ENCODE measurements at regions not wholly inside any gene's neighbourhood (a gene's known extent, or its start where the extent isn't known, plus 50 kb on each side); places are given as distances from the start of the nearest gene placed in this dataset.

- TF ChIP-seq, protein P1, sequence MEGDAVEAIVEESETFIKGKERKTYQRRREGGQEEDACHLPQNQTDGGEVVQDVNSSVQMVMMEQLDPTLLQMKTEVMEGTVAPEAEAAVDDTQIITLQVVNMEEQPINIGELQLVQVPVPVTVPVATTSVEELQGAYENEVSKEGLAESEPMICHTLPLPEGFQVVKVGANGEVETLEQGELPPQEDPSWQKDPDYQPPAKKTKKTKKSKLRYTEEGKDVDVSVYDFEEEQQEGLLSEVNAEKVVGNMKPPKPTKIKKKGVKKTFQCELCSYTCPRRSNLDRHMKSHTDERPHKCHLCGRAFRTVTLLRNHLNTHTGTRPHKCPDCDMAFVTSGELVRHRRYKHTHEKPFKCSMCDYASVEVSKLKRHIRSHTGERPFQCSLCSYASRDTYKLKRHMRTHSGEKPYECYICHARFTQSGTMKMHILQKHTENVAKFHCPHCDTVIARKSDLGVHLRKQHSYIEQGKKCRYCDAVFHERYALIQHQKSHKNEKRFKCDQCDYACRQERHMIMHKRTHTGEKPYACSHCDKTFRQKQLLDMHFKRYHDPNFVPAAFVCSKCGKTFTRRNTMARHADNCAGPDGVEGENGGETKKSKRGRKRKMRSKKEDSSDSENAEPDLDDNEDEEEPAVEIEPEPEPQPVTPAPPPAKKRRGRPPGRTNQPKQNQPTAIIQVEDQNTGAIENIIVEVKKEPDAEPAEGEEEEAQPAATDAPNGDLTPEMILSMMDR (IDR thresholded peaks at IDR 0.05; ENCODE audit: insufficient read depth, low read length): no peak
- TF ChIP-seq POLR2AphosphoS5 (IDR thresholded peaks at IDR 0.05; ENCODE audit: low read depth): no peak
Observed at GRCh38 chr12:127619869-127620734, 646.9 kb upstream of the TMEM132C start.

All from HL-60 (cell line).